ENCODE measurements at regions not wholly inside any gene's neighbourhood (a gene's known extent, or its start where the extent isn't known, plus 50 kb on each side); places are given as distances from the start of the nearest gene placed in this dataset.

- DNase-seq (ENCODE audit: low spot score) = no peak
These were observed 234.2 kb upstream of the UMPS start for GRCh38 chr3:124496061-124496460.

- no peak for DNase-seq (ENCODE audit: low spot score)
These were observed 232.8 kb upstream of the UMPS start for GRCh38 chr3:124497487-124497886.

DNA sequence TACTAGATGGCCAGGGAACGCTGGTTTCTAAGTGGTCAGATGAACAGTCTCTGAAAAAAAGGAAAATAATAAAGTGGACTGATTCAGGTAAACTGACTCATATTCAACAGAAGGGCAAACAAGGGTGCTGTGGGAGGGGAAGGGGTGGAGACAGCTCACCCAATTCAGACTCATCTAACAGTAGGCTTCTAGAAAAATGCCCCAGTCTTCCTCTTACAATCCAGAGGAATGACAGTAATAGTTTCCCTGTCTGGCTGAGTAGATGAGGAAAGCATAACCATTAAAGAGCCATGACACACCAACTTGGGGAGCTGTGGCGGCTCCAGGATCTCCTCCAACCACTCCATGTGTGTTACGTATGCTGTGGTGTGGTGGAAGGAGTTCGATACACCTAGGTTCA, 231.4 kb upstream of the UMPS start:
- DNase-seq (ENCODE audit: low spot score) = no peak

DNA sequence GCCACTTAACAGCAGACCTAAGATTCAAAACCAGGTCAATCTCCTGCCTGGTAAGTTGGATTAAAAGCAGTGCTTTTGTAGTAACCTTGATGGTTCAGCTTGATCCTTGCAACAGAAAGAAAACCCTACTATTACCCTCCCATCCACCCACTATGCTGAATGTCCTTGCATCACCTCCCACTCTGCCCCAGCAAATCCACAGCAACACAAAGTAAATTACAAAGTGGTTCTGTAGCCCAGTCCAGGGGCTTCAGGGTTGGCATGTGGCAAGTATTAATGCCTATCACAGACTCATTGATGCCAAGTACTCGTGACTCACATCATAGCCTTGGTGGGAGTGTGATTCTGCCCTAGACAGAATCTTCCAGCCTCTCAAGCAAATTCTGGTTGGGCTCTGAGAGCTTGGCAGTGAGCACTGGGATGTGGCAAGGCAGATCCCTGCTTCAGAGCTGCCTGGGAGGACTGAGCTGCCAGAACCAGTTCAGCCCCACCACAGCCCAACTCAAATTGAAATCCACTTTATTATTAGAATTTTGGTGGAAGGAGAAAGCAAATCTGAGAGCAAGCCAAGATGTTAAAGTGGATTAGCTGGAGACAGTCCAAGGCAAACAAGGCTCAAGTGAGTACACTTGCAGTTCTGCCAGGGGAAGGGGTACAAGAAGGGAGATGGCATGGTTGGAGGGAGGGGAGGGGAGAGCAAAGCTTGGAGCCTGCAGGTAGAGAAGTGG, 225.8 kb upstream of the UMPS start:
- DNase-seq (ENCODE audit: low spot score) = no peak

- DNase-seq (ENCODE audit: low spot score) = no peak
These were observed 220.4 kb upstream of the UMPS start for GRCh38 chr3:124509884-124510283.

GRCh38 chr3:124510290-124510689, 220.0 kb upstream of the UMPS start:
- DNase-seq (ENCODE audit: low spot score) = no peak

DNA sequence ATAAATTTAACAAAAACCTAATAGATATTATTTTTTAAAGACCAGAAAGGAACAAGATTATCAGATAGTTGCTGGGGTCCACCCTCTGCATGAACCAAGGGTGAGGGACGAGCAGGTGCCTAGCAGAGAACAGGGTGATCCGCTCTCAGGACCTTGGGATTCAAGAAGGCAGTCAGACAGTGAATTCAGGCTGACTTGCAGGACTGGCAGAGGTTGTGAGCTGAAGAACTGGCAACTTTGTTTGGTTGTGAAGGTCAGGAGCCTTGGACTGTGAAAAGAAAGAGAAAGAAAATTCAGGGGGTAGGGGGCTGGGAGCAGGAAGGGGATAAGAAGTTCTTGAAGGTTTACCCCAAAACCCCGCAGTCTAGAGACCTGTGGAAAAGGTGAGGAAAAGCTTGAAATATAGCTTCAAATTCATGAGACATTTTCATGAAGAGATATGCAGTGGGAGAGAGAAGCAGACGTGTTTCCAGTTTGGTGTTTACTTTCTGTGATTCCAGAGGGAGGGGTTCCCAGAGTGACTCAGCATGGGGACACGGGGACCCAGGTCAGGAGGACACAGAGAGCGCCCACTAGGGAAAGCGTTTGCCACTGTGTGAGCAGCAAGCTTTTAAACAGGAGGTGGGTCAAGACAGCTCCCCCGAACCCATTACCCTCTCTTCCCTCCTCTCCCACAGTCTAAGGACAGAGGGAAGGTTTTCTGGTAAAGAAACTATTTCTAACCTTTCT, 217.2 kb upstream of the UMPS start:
- DNase-seq (ENCODE audit: low spot score) = no peak

DNA sequence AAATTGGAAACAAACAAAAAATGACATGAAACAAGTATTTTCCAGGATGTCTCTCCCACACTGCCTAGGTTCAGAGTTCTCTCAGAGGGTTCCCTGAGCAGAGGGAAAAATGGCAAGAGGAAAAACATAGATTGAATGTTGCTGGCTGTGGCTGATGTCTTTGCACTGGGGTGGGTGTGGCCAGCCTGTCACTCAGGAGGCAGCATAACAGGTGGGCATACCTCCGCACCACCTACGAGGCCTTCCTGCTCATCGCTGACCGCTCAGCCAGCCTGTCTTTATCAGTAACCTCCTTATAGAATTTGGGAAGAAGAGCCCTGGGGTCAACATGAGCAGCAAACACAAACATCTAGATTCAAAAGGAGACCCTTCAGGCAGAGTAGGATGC, 216.6 kb upstream of the UMPS start:
- no peak for DNase-seq (ENCODE audit: low spot score)

DNA sequence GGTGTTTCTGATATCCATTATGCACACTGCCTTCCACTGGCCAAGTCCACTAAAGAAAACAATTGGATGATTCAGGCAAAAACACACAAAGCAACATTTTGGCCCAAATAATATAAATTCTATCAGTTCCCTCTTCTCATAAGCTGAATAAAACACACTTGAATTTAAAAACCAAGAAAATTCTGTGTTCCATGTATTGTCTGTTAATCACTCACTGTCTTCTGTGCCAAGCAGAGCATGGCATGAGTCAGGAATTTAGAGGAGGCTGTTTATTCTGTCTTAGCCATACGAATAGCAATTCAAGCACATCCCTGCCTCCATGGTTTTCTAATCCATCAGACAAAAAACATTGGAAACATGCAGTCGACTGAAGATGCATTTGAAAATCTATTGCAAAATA, 215.6 kb upstream of the UMPS start:
- DNase-seq (ENCODE audit: low spot score) = no peak

DNA sequence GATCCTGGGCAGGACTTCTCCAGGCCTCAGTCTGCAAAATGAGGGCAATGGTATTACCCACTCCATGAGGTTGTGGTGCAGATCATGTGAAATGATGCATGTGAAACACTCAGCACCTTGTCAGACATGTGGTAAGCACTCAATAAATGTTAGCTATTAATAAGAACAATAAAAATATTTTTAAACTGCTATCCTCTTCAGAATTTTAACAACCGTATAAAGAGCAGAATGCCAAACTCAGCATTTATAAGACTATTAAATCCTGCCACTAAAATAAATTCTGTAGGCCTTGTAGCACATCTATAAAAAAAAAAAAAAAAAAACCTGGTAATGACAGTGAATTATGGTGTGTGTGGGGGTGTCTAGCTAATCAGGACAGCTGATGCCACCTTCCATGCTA, 213.9 kb upstream of the UMPS start:
- no peak for DNase-seq (ENCODE audit: low spot score)

DNA sequence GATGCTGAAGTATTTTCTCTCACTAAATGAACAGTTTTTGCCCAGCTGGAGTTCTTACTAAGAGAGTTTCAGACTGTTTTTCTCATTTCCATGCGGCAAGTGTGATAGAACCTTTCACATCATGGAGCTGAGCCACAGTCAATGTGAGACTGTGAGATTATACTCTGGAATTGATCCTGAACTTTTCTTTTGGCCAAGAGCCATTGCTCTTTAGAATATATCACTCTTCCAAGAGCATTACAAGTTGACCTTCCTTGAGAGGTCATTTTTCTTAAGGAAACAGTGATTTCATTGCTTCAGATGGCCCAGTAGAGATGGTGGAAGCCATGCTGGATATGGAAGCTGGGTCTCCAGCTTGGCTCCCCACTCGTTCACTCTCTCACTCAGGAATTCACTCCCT, 212.9 kb upstream of the UMPS start:
- no peak for DNase-seq (ENCODE audit: low spot score)

GRCh38 chr3:124518350-124518749, 211.9 kb upstream of the UMPS start:
- DNase-seq (ENCODE audit: low spot score) = no peak

- DNase-seq (ENCODE audit: low spot score) = no peak
These were observed 210.6 kb upstream of the UMPS start for GRCh38 chr3:124519591-124520194.

DNA sequence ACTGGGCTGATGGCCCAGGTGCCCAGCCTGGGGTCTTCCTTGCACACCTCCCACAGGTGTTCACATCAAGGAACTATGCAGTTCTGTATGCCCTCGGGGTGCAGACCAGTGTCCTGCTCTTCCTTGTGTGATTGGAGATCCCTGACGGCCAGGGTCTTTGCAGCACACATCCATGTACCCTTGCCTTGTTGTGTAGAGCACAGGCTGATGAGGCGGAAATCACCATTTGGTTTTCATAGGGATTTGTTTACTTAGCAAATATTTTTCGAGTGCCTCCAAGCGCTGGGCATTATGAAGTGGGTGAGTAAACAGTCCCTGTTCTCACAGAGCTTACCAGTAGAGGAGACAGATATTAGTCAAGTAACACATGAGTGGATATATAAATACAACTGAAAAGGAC, 209.3 kb upstream of the UMPS start:
- no peak for DNase-seq (ENCODE audit: low spot score)

DNA sequence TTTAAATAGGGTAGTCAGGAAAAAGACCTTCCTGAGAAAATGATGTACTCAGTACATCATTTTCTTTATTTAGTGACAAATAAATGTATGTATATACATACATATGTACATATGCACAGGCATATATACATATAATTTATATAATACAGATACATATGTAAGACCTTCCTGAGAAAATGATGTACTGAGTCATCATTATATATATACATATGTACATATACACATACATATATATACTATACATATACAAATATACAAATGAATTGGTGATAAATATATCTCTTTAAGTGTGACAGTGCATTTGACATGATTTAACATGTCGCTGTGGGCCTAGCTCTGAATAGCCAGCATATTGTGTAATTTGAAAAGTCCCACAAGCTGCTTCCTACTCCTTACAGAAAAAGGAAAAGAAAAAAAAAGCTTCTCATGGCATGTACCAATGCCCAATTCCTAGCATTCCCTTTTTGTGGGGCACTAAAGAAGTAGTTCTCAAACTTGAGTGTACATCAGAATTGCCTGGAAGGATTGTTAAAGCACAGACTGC, 208.1 kb upstream of the UMPS start:
- no peak for DNase-seq (ENCODE audit: low spot score)

- DNase-seq (ENCODE audit: low spot score) = peak; percentile 17
These were observed 203.7 kb upstream of the UMPS start for GRCh38 chr3:124526601-124527000.

GRCh38 chr3:124529826-124530571, 200.3 kb upstream of the UMPS start:
- no peak for DNase-seq (ENCODE audit: low spot score)

- no peak for DNase-seq (ENCODE audit: low spot score)
These were observed 199.3 kb upstream of the UMPS start for GRCh38 chr3:124530916-124531315.

- no peak for DNase-seq (ENCODE audit: low spot score)
These were observed 198.2 kb upstream of the UMPS start for GRCh38 chr3:124532071-124532470.

DNA sequence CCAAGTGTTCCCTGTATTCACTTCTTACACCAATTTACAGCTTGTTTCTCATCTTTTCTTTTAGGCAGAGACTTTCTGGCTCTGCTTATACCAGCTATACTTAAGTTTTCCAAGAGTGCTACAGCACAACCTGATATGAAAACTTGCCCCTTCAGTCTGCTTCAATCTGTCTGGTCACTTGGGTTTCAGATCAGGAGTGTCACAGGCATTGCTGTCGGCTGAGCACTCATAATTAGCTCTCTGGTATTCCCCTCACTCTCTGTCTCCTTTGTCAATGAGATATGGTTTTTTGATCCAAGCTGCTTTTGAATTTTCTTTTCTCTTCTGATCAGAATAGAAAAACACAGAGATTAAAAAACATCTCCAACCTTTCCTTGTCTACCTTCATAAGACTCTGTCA, 194.9 kb upstream of the UMPS start:
- no peak for DNase-seq (ENCODE audit: low spot score)

DNA sequence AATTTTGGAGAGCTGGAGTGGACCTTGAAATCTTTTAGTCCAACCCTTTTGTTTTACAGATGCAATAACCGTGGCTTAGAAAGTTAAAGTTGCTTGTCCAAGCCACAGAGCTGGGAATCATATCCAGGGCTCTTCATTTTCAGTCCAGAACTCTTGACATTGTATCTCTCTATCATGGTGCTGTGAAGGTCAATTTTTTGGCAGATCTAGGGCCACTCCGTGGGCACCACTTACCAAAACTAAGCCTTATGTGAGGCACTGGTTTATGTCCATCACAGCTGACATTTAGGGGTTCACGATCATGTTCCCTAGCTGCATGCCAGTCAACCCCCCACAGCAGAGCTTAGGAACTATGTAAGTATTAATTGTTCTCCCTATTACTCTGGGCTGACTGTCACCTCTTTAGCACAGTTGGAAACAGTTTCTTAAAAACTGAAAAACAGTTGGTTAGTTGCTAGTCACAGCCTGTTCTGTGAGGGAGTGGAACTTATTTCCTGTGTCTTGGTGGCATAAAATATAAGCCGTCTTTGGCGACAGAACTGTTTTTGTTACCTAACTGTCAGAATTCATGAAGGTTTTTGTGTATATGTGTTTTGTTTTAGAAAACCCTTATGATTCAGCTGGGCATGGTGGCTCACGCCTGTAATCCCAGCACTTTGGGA, 189.6 kb upstream of the UMPS start:
- no peak for DNase-seq (ENCODE audit: low spot score)
